ENCODE measurements at regions not wholly inside any gene's neighbourhood (a gene's known extent, or its start where the extent isn't known, plus 50 kb on each side); places are given as distances from the start of the nearest gene placed in this dataset.

DNA sequence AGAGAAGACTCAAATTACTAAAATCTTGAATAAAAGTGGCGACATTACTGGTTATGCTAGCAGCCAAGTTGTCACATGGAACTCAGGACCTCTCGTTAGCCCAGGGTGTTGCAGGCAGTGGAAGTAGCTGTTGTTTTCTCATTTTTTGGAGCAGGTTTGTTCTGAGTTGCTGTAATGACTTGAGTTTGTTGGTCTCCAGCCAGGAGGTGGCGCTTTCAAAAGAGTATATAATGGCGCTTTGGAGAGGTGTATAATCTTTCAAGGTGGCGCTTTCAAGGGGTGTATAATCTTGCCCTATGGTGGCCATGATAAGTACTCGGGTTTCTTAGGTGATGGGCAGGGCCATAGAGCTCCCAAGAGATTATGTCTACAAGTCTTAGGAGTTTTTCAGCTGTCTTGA, 632.7 kb downstream of the NTRK3 start:
- no peak for TF ChIP-seq JUND (IDR thresholded peaks at IDR 0.05; ENCODE audit: low read depth)
- in situ Hi-C loops (cut with HindIII; ENCODE audit: low pct_unique_long_range_greater_than_20kb, low sequenced_read_pairs), result no loop called here
- DNase-seq (ENCODE audit: low read depth in 1 of 2, low spot score in 1 of 2), result peak in 1 of 2 experiments; percentile 34

- in situ Hi-C loops (cut with HindIII; ENCODE audit: low pct_unique_long_range_greater_than_20kb, low sequenced_read_pairs), result no loop called here
- DNase-seq (ENCODE audit: low read depth in 1 of 2, low spot score in 1 of 2), result no peak
- no peak for TF ChIP-seq JUND (IDR thresholded peaks at IDR 0.05; ENCODE audit: low read depth)
Observed at GRCh38 chr15:87620393-87620792, 636.1 kb downstream of the NTRK3 start.

DNA sequence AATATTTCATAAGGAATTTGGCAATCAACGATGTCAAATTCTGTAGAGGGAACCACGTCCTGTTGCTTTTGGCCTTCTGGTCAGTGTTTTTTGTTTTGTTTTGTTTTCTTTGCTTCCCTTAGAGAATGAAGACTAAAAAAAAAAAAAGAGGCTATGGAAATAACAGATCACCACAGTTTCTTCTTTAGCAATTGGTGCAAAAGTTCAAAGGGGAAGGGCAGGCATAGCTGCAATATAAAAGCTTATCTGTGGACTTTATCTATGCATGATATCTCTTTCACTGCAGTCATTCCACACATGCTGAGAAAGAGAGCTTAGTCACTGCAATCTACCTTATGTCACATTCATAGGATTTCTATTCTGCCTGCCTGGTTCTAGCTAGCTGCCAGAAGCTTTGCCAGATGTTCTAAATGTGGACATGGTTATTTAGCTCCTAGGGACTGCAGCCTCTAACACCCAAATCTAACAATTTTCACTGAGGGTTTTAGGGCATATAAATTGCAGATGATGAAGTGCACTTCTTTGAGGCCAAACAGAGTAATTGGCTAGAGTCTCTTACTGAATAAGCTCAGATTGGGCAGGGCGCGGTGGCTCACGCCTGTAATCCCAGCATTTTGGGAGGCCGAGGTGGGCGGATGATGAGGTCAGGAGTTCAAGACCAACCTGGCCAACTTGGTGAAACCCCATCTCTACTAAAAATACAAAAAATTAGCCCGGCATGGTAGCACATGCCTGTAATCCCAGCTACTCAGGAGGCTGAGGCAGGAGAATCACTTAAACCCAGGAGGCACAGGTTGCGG, 637.2 kb downstream of the NTRK3 start:
- TF ChIP-seq JUND (IDR thresholded peaks at IDR 0.05; ENCODE audit: low read depth), result no peak
- in situ Hi-C loops (cut with HindIII; ENCODE audit: low pct_unique_long_range_greater_than_20kb, low sequenced_read_pairs), result no loop called here
- no peak for DNase-seq (ENCODE audit: low read depth in 1 of 2, low spot score in 1 of 2)

DNA sequence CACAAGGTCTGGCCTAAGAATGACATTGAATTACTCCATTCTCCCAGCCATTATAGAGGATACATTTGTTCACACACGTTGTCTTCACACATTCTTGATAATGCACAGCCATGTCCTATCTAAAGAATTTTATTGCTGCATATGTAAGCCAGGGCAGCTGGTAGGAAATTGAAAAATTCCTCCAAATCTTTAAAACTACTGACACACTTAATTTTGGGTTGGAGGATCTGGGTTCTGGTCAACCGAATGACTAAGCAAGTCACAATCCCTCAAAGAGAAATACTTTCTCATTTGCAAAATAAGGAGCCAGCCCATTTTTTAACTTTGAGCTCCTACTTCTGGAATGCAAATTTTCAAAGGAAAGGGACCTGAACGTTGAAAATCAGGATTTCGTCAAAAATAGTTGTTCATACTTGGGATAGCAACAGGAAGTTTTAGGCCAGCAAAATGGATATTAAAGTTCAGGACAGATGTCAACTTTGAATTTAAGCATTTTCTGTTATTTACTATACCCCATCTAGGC, 638.3 kb downstream of the NTRK3 start:
- in situ Hi-C loops (cut with HindIII; ENCODE audit: low pct_unique_long_range_greater_than_20kb, low sequenced_read_pairs), result no loop called here

GRCh38 chr15:87614704-87615103, 641.8 kb downstream of the NTRK3 start:
- DNase-seq (ENCODE audit: low read depth in 1 of 2, low spot score in 1 of 2), result no peak
- TF ChIP-seq JUND (IDR thresholded peaks at IDR 0.05; ENCODE audit: low read depth), result no peak
- in situ Hi-C loops (cut with HindIII; ENCODE audit: low pct_unique_long_range_greater_than_20kb, low sequenced_read_pairs), result no loop called here

More for the DNA sequence above, 638.3 kb downstream of the NTRK3 start:
- DNase-seq (ENCODE audit: low read depth in 1 of 2, low spot score in 1 of 2), result no peak
- TF ChIP-seq JUND (IDR thresholded peaks at IDR 0.05; ENCODE audit: low read depth), result no peak

DNA sequence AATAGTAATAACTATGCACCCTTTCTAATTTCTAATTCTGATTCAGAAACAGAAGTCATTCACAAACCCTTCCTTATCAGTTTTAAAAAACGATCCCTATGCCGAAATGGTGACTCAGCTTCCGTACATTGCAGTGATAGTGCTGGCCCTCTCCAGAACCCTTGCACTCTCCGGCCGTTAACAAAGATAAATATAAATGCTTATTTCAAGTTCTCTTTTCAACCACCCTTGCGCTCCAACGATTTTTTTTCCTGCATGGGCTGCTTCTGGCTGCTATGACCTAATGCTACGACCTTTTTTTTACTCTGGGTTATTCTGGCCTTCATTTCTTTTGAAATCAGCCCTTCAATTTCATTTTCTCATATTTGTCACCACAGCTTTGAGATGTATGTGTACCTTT, 646.2 kb downstream of the NTRK3 start:
- in situ Hi-C loops (cut with HindIII; ENCODE audit: low pct_unique_long_range_greater_than_20kb, low sequenced_read_pairs), result no loop called here
- TF ChIP-seq JUND (IDR thresholded peaks at IDR 0.05; ENCODE audit: low read depth), result no peak
- no peak for DNase-seq (ENCODE audit: low read depth in 1 of 2, low spot score in 1 of 2)

DNA sequence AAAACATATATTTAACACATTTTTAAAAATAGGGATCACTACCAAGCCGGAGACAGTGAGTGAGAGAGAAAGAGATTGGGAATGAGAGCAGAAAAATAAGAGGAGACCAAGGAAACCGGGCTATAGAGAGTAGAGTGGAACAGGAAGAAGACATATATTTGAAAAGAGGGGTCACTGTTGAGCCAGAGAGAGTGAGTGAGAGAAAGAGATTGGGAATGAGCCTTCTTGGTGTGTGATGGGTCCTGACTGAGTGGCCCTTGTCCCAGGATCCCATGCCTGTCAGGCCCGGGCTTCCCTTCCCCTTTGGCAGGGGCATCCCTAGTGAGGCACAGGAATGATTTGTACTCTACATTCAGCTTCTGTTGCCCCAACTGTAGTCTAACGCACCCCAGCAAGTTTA, 646.6 kb downstream of the NTRK3 start:
- no peak for DNase-seq (ENCODE audit: low read depth in 1 of 2, low spot score in 1 of 2)
- in situ Hi-C loops (cut with HindIII; ENCODE audit: low pct_unique_long_range_greater_than_20kb, low sequenced_read_pairs), result no loop called here
- TF ChIP-seq JUND (IDR thresholded peaks at IDR 0.05; ENCODE audit: low read depth), result no peak

DNA sequence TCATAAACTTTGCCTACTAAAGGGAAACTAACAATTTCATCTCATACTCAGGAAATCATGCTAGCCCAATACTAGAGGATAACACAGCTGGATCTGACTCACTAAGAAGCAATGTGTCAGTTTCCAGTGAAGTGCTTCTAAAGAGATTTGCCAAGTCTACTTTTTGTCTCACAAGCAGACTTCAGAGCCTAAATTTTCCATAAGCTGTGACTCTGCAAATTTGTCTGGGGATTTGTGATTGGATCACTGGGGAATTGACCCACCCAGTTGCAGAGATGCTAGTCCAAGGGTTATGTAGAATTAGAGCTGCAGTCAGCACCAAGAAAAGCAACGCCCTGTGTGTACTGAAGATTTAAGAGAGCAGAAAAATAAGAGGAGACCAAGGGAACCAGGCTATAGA, 647.1 kb downstream of the NTRK3 start:
- TF ChIP-seq JUND (IDR thresholded peaks at IDR 0.05; ENCODE audit: low read depth), result no peak
- in situ Hi-C loops (cut with HindIII; ENCODE audit: low pct_unique_long_range_greater_than_20kb, low sequenced_read_pairs), result no loop called here
- no peak for DNase-seq (ENCODE audit: low read depth in 1 of 2, low spot score in 1 of 2)

- no peak for TF ChIP-seq JUND (IDR thresholded peaks at IDR 0.05; ENCODE audit: low read depth)
- DNase-seq (ENCODE audit: low read depth in 1 of 2, low spot score in 1 of 2), result no peak
- in situ Hi-C loops (cut with HindIII; ENCODE audit: low pct_unique_long_range_greater_than_20kb, low sequenced_read_pairs), result no loop called here
Observed at GRCh38 chr15:87608238-87609028, 648.1 kb downstream of the NTRK3 start.

DNA sequence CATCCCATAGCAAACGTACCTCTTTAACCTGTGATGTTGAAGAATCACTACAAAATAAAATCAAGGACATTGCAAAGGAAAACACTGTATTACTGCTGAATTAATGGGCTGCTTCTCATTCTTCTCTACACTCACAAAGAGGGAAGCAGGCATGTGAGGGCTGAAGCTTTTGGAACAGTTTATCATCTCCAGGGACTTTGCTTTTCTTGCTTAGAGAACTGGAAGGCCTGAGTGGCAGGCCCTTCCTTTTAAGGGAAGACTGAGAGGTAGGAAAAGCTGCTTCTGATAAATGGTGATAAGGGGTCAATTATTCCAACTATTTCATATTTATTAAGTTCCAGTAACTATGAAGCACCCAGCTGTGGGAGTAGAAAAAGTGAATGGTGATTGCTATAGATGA, 649.6 kb downstream of the NTRK3 start:
- in situ Hi-C loops (cut with HindIII; ENCODE audit: low pct_unique_long_range_greater_than_20kb, low sequenced_read_pairs), result no loop called here
- no peak for TF ChIP-seq JUND (IDR thresholded peaks at IDR 0.05; ENCODE audit: low read depth)
- no peak for DNase-seq (ENCODE audit: low read depth in 1 of 2, low spot score in 1 of 2)

- DNase-seq (ENCODE audit: low read depth in 1 of 2, low spot score in 1 of 2), result peak in 1 of 2 experiments; percentile 20
- in situ Hi-C loops (cut with HindIII; ENCODE audit: low pct_unique_long_range_greater_than_20kb, low sequenced_read_pairs), result no loop called here
- TF ChIP-seq JUND (IDR thresholded peaks at IDR 0.05; ENCODE audit: low read depth), result no peak
Observed at GRCh38 chr15:87604857-87605446, 651.6 kb downstream of the NTRK3 start.

GRCh38 chr15:87602371-87602770, 654.2 kb downstream of the NTRK3 start:
- TF ChIP-seq JUND (IDR thresholded peaks at IDR 0.05; ENCODE audit: low read depth), result no peak

DNA sequence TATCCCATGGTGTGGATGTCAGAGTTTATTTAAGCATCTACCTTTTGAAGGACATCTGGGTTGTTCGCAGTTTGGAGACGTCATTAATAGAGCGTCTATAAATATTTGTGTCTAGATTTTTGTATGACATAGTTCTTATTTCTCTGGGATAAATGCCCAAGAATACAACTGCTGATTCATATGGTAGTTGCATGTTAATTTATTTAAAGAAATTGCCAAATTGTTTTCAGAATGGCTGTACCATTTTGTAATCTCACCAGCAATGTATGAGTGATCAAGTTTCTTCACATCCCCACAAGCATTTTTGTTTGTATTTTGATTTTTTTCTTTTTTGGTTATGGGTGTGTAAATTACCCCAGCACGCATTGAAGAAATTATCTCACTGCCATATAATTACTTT, 656.9 kb downstream of the NTRK3 start:
- TF ChIP-seq JUND (IDR thresholded peaks at IDR 0.05; ENCODE audit: low read depth), result no peak
- in situ Hi-C loops (cut with HindIII; ENCODE audit: low pct_unique_long_range_greater_than_20kb, low sequenced_read_pairs), result no loop called here
- DNase-seq (ENCODE audit: low read depth in 1 of 2, low spot score in 1 of 2), result no peak

More at GRCh38 chr15:87602371-87602770, 654.2 kb downstream of the NTRK3 start:
- no peak for DNase-seq (ENCODE audit: low read depth in 1 of 2, low spot score in 1 of 2)
- in situ Hi-C loops (cut with HindIII; ENCODE audit: low pct_unique_long_range_greater_than_20kb, low sequenced_read_pairs), result no loop called here
